Lung (tissue), 11 donors: ENCODE measurements at regions not wholly inside any gene's neighbourhood (a gene's known extent, or its start where the extent isn't known, plus 50 kb on each side); places are given as distances from the start of the nearest gene placed in this dataset.

ENCODE experiments used
- ATAC-seq: fragments of 200-7000 bp; cut with Tn5 transposase; one replicate; pipeline ENCODE4 v1.9.1; 2020; ENCODE audit warnings: moderate number of reproducible peaks; ENCODE audit not compliant: insufficient read depth, low FRiP score
- DNase-seq, 3 donors: peaks; one replicate each; pipeline ENCODE4 v3.0.0-alpha.2; 2013 to 2017
- H3K27ac ChIP-seq, 2 donors: one replicate each; pipeline ENCODE4 v1.5.1; 2013; ENCODE audit warnings: mild to moderate bottlenecking in 2 of 2, moderate library complexity in 2 of 2, control low read depth in 1 of 2, inconsistent platforms in 1 of 2, low read depth in 1 of 2, low read length in 1 of 2
- H3K27me3 ChIP-seq, 3 donors: one replicate each; pipeline ENCODE4 v1.5.1; 2013; ENCODE audit warnings: low read length in 2 of 3; ENCODE audit not compliant: control insufficient read depth in 3 of 3, insufficient read depth in 3 of 3
- H3K36me3 ChIP-seq, 4 donors: one replicate each; pipeline ENCODE4 v1.5.1; 2013; ENCODE audit warnings: low read length in 4 of 4, mild to moderate bottlenecking in 1 of 4, moderate library complexity in 1 of 4; ENCODE audit not compliant: control insufficient read depth in 4 of 4, insufficient read depth in 4 of 4
- H3K4me1 ChIP-seq, 5 donors: one replicate each; pipeline ENCODE4 v1.5.1; 2013; ENCODE audit warnings: low read length in 5 of 5, mild to moderate bottlenecking in 2 of 5, moderate library complexity in 1 of 5; ENCODE audit not compliant: control insufficient read depth in 5 of 5, insufficient read depth in 5 of 5
- H3K4me3 ChIP-seq: one replicate; pipeline ENCODE4 v1.5.1; 2013; ENCODE audit warnings: mild to moderate bottlenecking, control low read depth, moderate library complexity
- H3K9ac ChIP-seq, 2 donors: one replicate each; pipeline ENCODE4 v1.5.1; 2013; ENCODE audit warnings: low read length in 2 of 2, control low read depth in 1 of 2; ENCODE audit not compliant: insufficient read depth in 1 of 2
- H3K9me3 ChIP-seq, 4 donors: one replicate each; pipeline ENCODE4 v1.5.1; 2013; ENCODE audit warnings: low read length in 3 of 4, mild to moderate bottlenecking in 1 of 4, moderate library complexity in 1 of 4; ENCODE audit not compliant: control insufficient read depth in 4 of 4, insufficient read depth in 3 of 4
- WGBS, 2 donors: extraction: QIAGEN DNeasy Blood & Tissue Kit; methylation state at CpG; one replicate each; pipeline ENCODE4 v1.1.7; 2013; 5-methylcytosine and 5-hydroxymethylcytosine counted together
- TF ChIP-seq, protein P1 (sequence below): IDR thresholded peaks from 2 replicates; pipeline ENCODE4 v1.5.1; 2012; ENCODE audit warnings: mild to moderate bottlenecking; ENCODE audit errors: control extremely low read depth, extremely low read depth
- donor health status: control.
- donor health status: control.
- donor health status: Bipolar disorder and iron deficiency.
- donor health status: healthy.
- donor health status: DM: yes; HTN: yes; CAD: no.

DNA sequence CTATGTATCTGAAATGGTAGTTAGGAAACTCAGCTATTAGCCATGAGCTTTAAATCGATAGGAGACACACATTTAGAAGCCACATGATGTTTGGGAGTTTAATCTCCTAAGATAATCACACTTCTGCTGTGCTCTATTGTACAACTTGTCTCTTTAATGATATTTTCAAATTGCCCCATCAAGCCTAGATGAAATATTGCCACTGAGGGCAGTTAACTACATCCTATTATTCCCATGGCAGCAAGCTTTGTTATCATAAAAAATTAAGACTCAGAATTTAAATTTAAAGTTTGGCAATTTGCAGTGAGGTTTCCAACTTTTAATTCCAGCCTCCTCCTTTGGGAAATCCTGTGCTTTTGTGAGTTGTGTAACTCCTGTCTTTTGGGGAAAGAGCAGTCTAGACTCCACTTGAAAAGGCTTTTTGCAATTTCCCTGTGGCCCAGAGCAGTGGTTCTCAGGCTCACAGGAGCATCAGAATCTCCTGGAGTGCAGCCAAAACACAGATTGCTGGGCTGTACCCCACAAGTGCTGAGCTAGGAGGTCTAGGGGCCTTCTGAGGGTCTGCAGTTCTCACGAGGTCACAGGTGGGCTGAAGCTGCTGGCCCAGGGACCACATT, 792.4 kb downstream of the QKI start:
- WGBS, 2 donors = 82 to 84% methylated on average over 2 of the region's 2 CpGs
- DNase-seq = no peak
- TF ChIP-seq, protein P1, sequence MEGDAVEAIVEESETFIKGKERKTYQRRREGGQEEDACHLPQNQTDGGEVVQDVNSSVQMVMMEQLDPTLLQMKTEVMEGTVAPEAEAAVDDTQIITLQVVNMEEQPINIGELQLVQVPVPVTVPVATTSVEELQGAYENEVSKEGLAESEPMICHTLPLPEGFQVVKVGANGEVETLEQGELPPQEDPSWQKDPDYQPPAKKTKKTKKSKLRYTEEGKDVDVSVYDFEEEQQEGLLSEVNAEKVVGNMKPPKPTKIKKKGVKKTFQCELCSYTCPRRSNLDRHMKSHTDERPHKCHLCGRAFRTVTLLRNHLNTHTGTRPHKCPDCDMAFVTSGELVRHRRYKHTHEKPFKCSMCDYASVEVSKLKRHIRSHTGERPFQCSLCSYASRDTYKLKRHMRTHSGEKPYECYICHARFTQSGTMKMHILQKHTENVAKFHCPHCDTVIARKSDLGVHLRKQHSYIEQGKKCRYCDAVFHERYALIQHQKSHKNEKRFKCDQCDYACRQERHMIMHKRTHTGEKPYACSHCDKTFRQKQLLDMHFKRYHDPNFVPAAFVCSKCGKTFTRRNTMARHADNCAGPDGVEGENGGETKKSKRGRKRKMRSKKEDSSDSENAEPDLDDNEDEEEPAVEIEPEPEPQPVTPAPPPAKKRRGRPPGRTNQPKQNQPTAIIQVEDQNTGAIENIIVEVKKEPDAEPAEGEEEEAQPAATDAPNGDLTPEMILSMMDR = no peak

DNA sequence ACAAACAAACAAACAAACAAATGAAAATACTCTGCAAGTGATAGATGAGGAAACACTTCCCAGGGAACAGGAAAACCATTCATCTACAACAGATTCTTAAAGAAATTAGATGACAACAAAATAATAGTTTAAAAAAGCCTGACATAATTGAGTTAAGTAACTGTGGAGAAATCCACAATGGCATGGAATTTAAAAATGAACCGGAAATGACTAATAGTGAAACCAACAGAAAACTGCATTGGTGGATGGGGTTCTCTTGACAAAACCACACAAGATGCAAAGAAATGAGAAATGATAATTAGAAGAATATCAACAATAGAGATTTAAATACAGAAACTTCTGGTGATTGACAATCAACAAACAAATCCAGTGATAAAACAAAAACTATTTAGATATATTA, 785.6 kb downstream of the QKI start:
- Histone ChIP-seq H3K4me3 (no peak overlapping the region), H3K36me3 (no peaks in the 10 kb centered on the region), H3K4me1 (peaks cover 0 to 2% (median 0%) of the 10 kb centered on the region in 5 donors), H3K9me3 (no peaks in the 10 kb centered on the region), H3K27ac (no peak overlapping the region), H3K9ac (no peak overlapping the region), H3K27me3 (no peaks in the 10 kb centered on the region)
- TF ChIP-seq, protein P1 = no peak
- no peak for DNase-seq
- ATAC-seq = no peak
- 91 to 93% methylated on average over 1 of the region's 1 CpG for WGBS, 2 donors

More for the DNA sequence above, 792.4 kb downstream of the QKI start:
- Histone ChIP-seq H3K27ac (no peak overlapping the region), H3K9me3 (no peaks in the 10 kb centered on the region), H3K4me1 (no peaks in the 10 kb centered on the region), H3K4me3 (no peak overlapping the region), H3K9ac (no peak overlapping the region), H3K36me3 (no peaks in the 10 kb centered on the region), H3K27me3 (peaks cover 0 to 2% (median 0%) of the 10 kb centered on the region in 3 donors)
- ATAC-seq = no peak

DNA sequence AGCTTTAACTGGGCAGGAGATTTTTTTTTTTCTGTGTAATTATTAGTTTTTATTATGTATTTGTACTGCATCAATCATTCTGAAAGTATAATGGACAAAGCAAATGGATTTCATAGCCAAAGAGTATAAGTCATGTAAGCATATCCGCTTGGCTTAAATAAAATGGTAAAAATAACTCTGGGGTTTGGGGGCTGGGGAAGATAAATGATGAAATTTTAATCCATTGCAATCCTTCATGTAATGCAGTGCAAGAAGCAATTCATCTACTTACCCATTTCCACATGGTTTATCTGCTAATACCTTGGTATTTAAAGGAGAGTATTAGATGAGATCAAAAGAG, 781.4 kb downstream of the QKI start:
- WGBS, 2 donors = 87 to 90% methylated on average over 1 of the region's 1 CpG
- Histone ChIP-seq H3K4me1 (peaks cover 0 to 2% (median 0%) of the 10 kb centered on the region in 5 donors), H3K36me3 (no peaks in the 10 kb centered on the region), H3K4me3 (no peak overlapping the region), H3K27me3 (no peaks in the 10 kb centered on the region), H3K9ac (no peak overlapping the region), H3K9me3 (no peaks in the 10 kb centered on the region), H3K27ac (no peak overlapping the region)
- TF ChIP-seq, protein P1 = no peak
- ATAC-seq (no peak), DNase-seq (no peak)
